ENCODE measurements at regions not wholly inside any gene's neighbourhood (a gene's known extent, or its start where the extent isn't known, plus 50 kb on each side); places are given as distances from the start of the nearest gene placed in this dataset.

- no peaks in the 10 kb centered on the region for H3K27me3 ChIP-seq (replicated peaks; ENCODE audit: insufficient read depth, low read depth, low read length, poor library complexity)
- TF ChIP-seq EZH2 (IDR thresholded peaks at IDR 0.05; ENCODE audit: borderline replicate concordance, low read depth, low read length, poor library complexity, severe bottlenecking) (no peak), CTCF (conservative IDR thresholded peaks at IDR 0.05; ENCODE audit: low read depth, low read length) (no peak)
- CTCF ChIA-PET: no interaction called here
- H3K27ac ChIP-seq (ENCODE audit: low read depth, low read length, poor library complexity, severe bottlenecking): no peak overlapping the region
- no TSS peak for BruUV-seq (replicated peaks)
- H3K4me1 ChIP-seq (ENCODE audit: insufficient read depth, low read length, poor library complexity, severe bottlenecking): peaks cover 2% of the 10 kb centered on the region
- H3K9me3 ChIP-seq (ENCODE audit: low read depth, low read length, poor library complexity, severe bottlenecking): no peaks in the 10 kb centered on the region
- DNase-seq (ENCODE audit: low spot score): no peak
- POLR2A ChIA-PET (ENCODE audit: low non-redundant PET): no interaction called here
- no peaks in the 10 kb centered on the region for H3K36me3 ChIP-seq (ENCODE audit: insufficient read depth, low read length, poor library complexity, severe bottlenecking)
- intact Hi-C loops (cut with micrococcal nuclease; ENCODE audit: unreplicated experiment): no loop called here
- H3K4me3 ChIP-seq (ENCODE audit: low read depth, low read length, poor library complexity, severe bottlenecking): no peak overlapping the region
These were observed 784.8 kb upstream of the ID2 start for GRCh38 chr2:7896940-7897487.

- no peaks in the 10 kb centered on the region for H3K27me3 ChIP-seq (replicated peaks; ENCODE audit: insufficient read depth, low read depth, low read length, poor library complexity)
- POLR2A ChIA-PET (ENCODE audit: low non-redundant PET): no interaction called here
- no peak overlapping the region for H3K27ac ChIP-seq (ENCODE audit: low read depth, low read length, poor library complexity, severe bottlenecking)
- H3K4me1 ChIP-seq (ENCODE audit: insufficient read depth, low read length, poor library complexity, severe bottlenecking): peaks cover 2% of the 10 kb centered on the region
- H3K4me3 ChIP-seq (ENCODE audit: low read depth, low read length, poor library complexity, severe bottlenecking): no peak overlapping the region
- no peaks in the 10 kb centered on the region for H3K9me3 ChIP-seq (ENCODE audit: low read depth, low read length, poor library complexity, severe bottlenecking)
- CTCF ChIA-PET: no interaction called here
- no peak for DNase-seq (ENCODE audit: low spot score)
- TF ChIP-seq CTCF (conservative IDR thresholded peaks at IDR 0.05; ENCODE audit: low read depth, low read length) (no peak), EZH2 (IDR thresholded peaks at IDR 0.05; ENCODE audit: borderline replicate concordance, low read depth, low read length, poor library complexity, severe bottlenecking) (no peak)
- intact Hi-C loops (cut with micrococcal nuclease; ENCODE audit: unreplicated experiment): no loop called here
- H3K36me3 ChIP-seq (ENCODE audit: insufficient read depth, low read length, poor library complexity, severe bottlenecking): no peaks in the 10 kb centered on the region
- no TSS peak for BruUV-seq (replicated peaks)
These were observed 782.6 kb upstream of the ID2 start for GRCh38 chr2:7899241-7899640.

- Histone ChIP-seq H3K27me3 (replicated peaks; ENCODE audit: insufficient read depth, low read depth, low read length, poor library complexity) (no peaks in the 10 kb centered on the region), H3K27ac (ENCODE audit: low read depth, low read length, poor library complexity, severe bottlenecking) (no peak overlapping the region), H3K4me3 (ENCODE audit: low read depth, low read length, poor library complexity, severe bottlenecking) (no peak overlapping the region), H3K9me3 (ENCODE audit: low read depth, low read length, poor library complexity, severe bottlenecking) (no peaks in the 10 kb centered on the region), H3K36me3 (ENCODE audit: insufficient read depth, low read length, poor library complexity, severe bottlenecking) (no peaks in the 10 kb centered on the region), H3K4me1 (ENCODE audit: insufficient read depth, low read length, poor library complexity, severe bottlenecking) (peaks cover 2% of the 10 kb centered on the region)
- POLR2A ChIA-PET (ENCODE audit: low non-redundant PET): no interaction called here
- intact Hi-C loops (cut with micrococcal nuclease; ENCODE audit: unreplicated experiment): no loop called here
- CTCF ChIA-PET: no interaction called here
- TF ChIP-seq CTCF (conservative IDR thresholded peaks at IDR 0.05; ENCODE audit: low read depth, low read length): no peak
- no peak for TF ChIP-seq EZH2 (IDR thresholded peaks at IDR 0.05; ENCODE audit: borderline replicate concordance, low read depth, low read length, poor library complexity, severe bottlenecking)
- no TSS peak for BruUV-seq (replicated peaks)
- no peak for DNase-seq (ENCODE audit: low spot score)
These were observed 781.9 kb upstream of the ID2 start for GRCh38 chr2:7899923-7900322.
